HepG2 (cell line): ENCODE measurements at regions not wholly inside any gene's neighbourhood (a gene's known extent, or its start where the extent isn't known, plus 50 kb on each side); places are given as distances from the start of the nearest gene placed in this dataset.
A peak's percentile ranks its signal among the peaks of the same experiment; 100 is the strongest.
"Not testable (repeated sequence)": the region's sequence is repeated elsewhere in the genome, so short reads cannot be mapped to it uniquely, and the experiment has no call there.

Experiments used
- ATAC-seq: fragments of 200-7000 bp; cut with Tn5 transposase; 3 replicates; pipeline ENCODE4 v1.9.1; 2020; ENCODE audit warnings: mild to moderate bottlenecking, moderate library complexity
- BruUV-seq: library from RNA; stranded (reverse); fragments of 400-500 nt; replicated peaks from 2 replicates; lab custom pipeline; 2021; lab: Mats Ljungman, UMichigan
- CTCF ChIA-PET: fragments of 300-600 bp; formaldehyde crosslinking; extraction: SDS; loops from one replicate; lab custom pipeline; 2021; ENCODE audit warnings: low total read pairs, inconsistent platforms, low intra/inter-chr PET ratio; lab: Yijun Ruan, JAX
- POLR2A ChIA-PET: fragments of 350-600 bp; sonication (Branson Sonifier 250); formaldehyde crosslinking; loops from one replicate; lab custom pipeline; 2020; ENCODE audit warnings: antibody characterized with exemption, inconsistent platforms; lab: Yijun Ruan, JAX
- DNase-seq: peaks from one replicate; pipeline ENCODE4 v3.0.0-alpha.2; 2015; ENCODE audit warnings: low spot score
- FAIRE-seq: peaks from 3 replicates; lab custom pipeline; 2011; peaks lifted over from hg19 to GRCh38; lab: Jason Lieb, UNC
- H2AFZ ChIP-seq: one replicate; pipeline ENCODE4 v1.6.1; 2011; ENCODE audit warnings: low read length, inconsistent platforms
- H3K27ac ChIP-seq: fragments of 300-600 bp; 3 replicates; pipeline ENCODE4 v1.8.0; 2011; ENCODE audit warnings: mixed run types, mild to moderate bottlenecking, mixed read lengths, low read length, inconsistent platforms; ENCODE audit not compliant: insufficient read depth; ENCODE audit errors: extremely low read length
- H3K27me3 ChIP-seq, 2 experiments: fragments of 200-600 bp in 1 of 2; 2 replicates in 1 of 2; 3 replicates in 1 of 2; pipeline versions ENCODE4 v1.6.0 to v1.8.0; 2011; ENCODE audit warnings: low read length in 2 of 2, mild to moderate bottlenecking in 2 of 2, moderate library complexity in 2 of 2, inconsistent platforms in 1 of 2; ENCODE audit not compliant: insufficient read depth in 2 of 2, control insufficient read depth in 1 of 2
- H3K36me3 ChIP-seq, 2 experiments: fragments of 200-600 bp in 1 of 2; replicated peaks in 1 of 2; 2 replicates in 1 of 2; 3 replicates in 1 of 2; pipeline versions ENCODE4 v1.5.1 to v1.8.0; 2011; ENCODE audit warnings: low read length in 2 of 2, inconsistent platforms in 1 of 2; ENCODE audit not compliant: insufficient read depth in 2 of 2, control insufficient read depth in 1 of 2
- H3K4me1 ChIP-seq: 2 replicates; pipeline ENCODE4 v1.5.1; 2012; ENCODE audit warnings: low read length, inconsistent platforms; ENCODE audit not compliant: insufficient read depth
- H3K4me2 ChIP-seq: 2 replicates; pipeline ENCODE4 v1.6.0; 2011; ENCODE audit warnings: low read depth, low read length, inconsistent platforms
- H3K4me3 ChIP-seq, 3 experiments: fragments of 200-600 bp in 1 of 3; sonication (generic), shearing (Covaris generic) in 1 of 3; replicated peaks in 1 of 3; 2 replicates each; pipeline ENCODE4 v1.5.1; 2011 to 2016; ENCODE audit warnings: low read length in 3 of 3, inconsistent platforms in 2 of 3, low read depth in 2 of 3, mild to moderate bottlenecking in 2 of 3, control low read depth in 1 of 3, mixed read lengths in 1 of 3; ENCODE audit not compliant: insufficient read depth in 1 of 3
- H3K79me2 ChIP-seq: one replicate; pipeline ENCODE4 v1.6.1; 2011; ENCODE audit warnings: low read length, inconsistent platforms; ENCODE audit not compliant: insufficient read depth
- H3K9ac ChIP-seq: 2 replicates; pipeline ENCODE4 v1.6.0; 2011; ENCODE audit warnings: mild to moderate bottlenecking, low read depth, low read length, inconsistent platforms; ENCODE audit not compliant: insufficient read depth
- H3K9me3 ChIP-seq: 2 replicates; pipeline ENCODE4 v1.5.1; 2012; ENCODE audit warnings: mild to moderate bottlenecking, low read length
- H4K20me1 ChIP-seq: 2 replicates; pipeline ENCODE4 v1.6.0; 2011; ENCODE audit warnings: inconsistent platforms, mild to moderate bottlenecking, low read length, moderate library complexity; ENCODE audit not compliant: insufficient read depth
- AGO2 ChIP-seq: fragments of 200-400 bp; formaldehyde crosslinking; optimal IDR thresholded peaks from 2 replicates; pipeline ENCODE3; 2017; ENCODE audit warnings: mild to moderate bottlenecking, low read depth, low read length, moderate library complexity
- ISL2 ChIP-seq: sonication (generic); formaldehyde crosslinking; IDR thresholded peaks from 2 replicates; pipeline ENCODE4 v1.5.0; 2020; ENCODE audit warnings: missing genetic modification reagents
- NFKB2 ChIP-seq: sonication (generic); formaldehyde crosslinking; IDR thresholded peaks from 2 replicates; pipeline ENCODE4 v1.4.0; 2020; ENCODE audit warnings: missing genetic modification reagents, borderline replicate concordance
- NR2C2 ChIP-seq: sonication (generic); formaldehyde crosslinking; IDR thresholded peaks from 2 replicates; pipeline ENCODE4 v1.4.0; 2020; ENCODE audit warnings: missing genetic modification reagents, mild to moderate bottlenecking, moderate library complexity, borderline replicate concordance
- POLR2G ChIP-seq: fragments of 200-400 bp; formaldehyde crosslinking; IDR thresholded peaks from 2 replicates; pipeline ENCODE4 v1.6.1; 2018; ENCODE audit warnings: mild to moderate bottlenecking, low read depth, low read length, moderate library complexity
- RBFOX2 ChIP-seq: fragments of 200-400 bp; formaldehyde crosslinking; IDR thresholded peaks from 2 replicates; pipeline ENCODE4 v1.6.1; 2017; ENCODE audit warnings: low read depth, mild to moderate bottlenecking, low read length
- SALL2 ChIP-seq: sonication (generic); formaldehyde crosslinking; IDR thresholded peaks from 2 replicates; pipeline ENCODE4 v1.8.1; 2023; ENCODE audit warnings: mild to moderate bottlenecking, missing genetic modification reagents, inconsistent platforms
- TAF1 ChIP-seq: sonication (generic); formaldehyde crosslinking; IDR thresholded peaks from 2 replicates; pipeline ENCODE4 v1.4.0; 2020; ENCODE audit warnings: missing genetic modification reagents
- TBX2 ChIP-seq: sonication (generic); formaldehyde crosslinking; IDR thresholded peaks from 2 replicates; pipeline ENCODE4 v1.5.0; 2020; ENCODE audit warnings: missing genetic modification reagents, mild to moderate bottlenecking, borderline replicate concordance
- ZNF274 ChIP-seq: sonication (generic); formaldehyde crosslinking; IDR thresholded peaks from 2 replicates; pipeline ENCODE4 v1.5.1; 2020; ENCODE audit warnings: mild to moderate bottlenecking, missing genetic modification reagents
- ZNF337 ChIP-seq: sonication (generic); formaldehyde crosslinking; IDR thresholded peaks from 2 replicates; pipeline ENCODE4 v1.5.1; 2020; ENCODE audit warnings: missing genetic modification reagents, low read depth, mild to moderate bottlenecking, borderline replicate concordance
- ZNF33B ChIP-seq: sonication (generic); formaldehyde crosslinking; IDR thresholded peaks from 2 replicates; pipeline ENCODE4 v1.5.1; 2020; ENCODE audit warnings: mild to moderate bottlenecking, missing genetic modification reagents
- ZNF547 ChIP-seq: sonication (generic); formaldehyde crosslinking; IDR thresholded peaks from 2 replicates; pipeline ENCODE4 v1.5.1; 2020; ENCODE audit warnings: mild to moderate bottlenecking, missing genetic modification reagents
- WGBS: methylation state at CpG from one replicate; pipeline ENCODE4 v1.1.6; 2017; ENCODE audit warnings: low lambda C conversion rate; 5-methylcytosine and 5-hydroxymethylcytosine counted together
- in situ Hi-C: cut with HindIII; loops from 2 replicates; pipeline ENCODE4 v1.10.0; 2017; ENCODE audit warnings: low pct_unique_long_range_greater_than_20kb; ENCODE audit not compliant: extremely low pct_ligation_motif_present
- intact Hi-C: fragments of 100-400 bp; cut with micrococcal nuclease; formaldehyde crosslinking; loops from one replicate; pipeline ENCODE4 v1.10.0; 2022; ENCODE audit not compliant: unreplicated experiment
- TF ChIP-seq, protein P1 (sequence below): sonication (generic); formaldehyde crosslinking; IDR thresholded peaks from 2 replicates; pipeline ENCODE4 v1.8.1; 2023; ENCODE audit warnings: mild to moderate bottlenecking, inconsistent platforms, moderate library complexity, missing genetic modification reagents, borderline replicate concordance

DNA sequence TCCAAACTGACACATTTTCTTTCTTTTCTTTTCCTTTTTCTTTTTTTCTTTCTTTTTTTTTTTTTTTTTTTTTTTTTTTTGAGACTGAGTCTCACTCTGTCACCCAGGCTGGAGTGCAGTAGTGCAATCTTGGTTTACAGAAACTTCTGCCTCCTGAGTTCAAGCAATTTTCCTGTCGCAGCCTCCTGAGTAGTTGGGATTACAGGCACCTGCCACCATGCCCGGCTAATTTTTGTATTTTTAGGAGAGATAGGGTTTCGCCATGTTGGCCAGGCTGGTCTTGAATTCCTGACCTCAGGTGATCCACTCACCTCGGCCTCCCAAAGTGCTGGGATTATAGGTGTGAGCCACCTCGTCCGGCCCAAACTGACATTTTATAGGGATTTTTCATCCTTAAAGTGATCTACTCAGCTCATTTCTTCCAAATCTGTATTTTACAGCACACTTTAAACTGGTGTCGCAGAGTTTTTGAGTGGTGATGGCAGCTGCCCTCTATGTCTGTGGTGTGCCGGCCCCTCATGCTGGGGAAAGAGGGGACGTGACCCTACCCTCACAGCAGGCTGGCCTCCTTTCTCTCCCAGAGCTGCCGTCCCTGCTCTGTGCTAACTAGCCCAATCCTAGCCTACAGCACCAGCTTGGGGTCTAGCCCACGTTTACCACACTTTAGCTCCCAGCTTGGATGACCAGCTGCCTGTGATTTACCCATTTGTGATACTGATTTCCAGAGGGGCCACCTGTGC lies 211.9 kb upstream of the HAAO start:
- WGBS = 87% methylated on average over 11 of the region's 11 CpGs
- in situ Hi-C loops, H4K20me1 ChIP-seq, H3K79me2 ChIP-seq, BruUV-seq, DNase-seq, H3K36me3 ChIP-seq, H2AFZ ChIP-seq, FAIRE-seq, ATAC-seq, CTCF ChIA-PET, H3K4me3 ChIP-seq, H3K27me3 ChIP-seq, H3K9me3 ChIP-seq: not testable (repeated sequence)
- intact Hi-C loops = loop anchor here (2.0 kb wide), 1 partner anchor 17 kb away; no protein-coding TSS in a partner anchor
- TF ChIP-seq SALL2 (CRISPR knock-in tag) (0 out of 2 replicates have a peak, but pooled peaks have one; percentile 19), POLR2G (0 out of 2 replicates have a peak, but pooled peaks have one; percentile 2), ZNF337 (CRISPR knock-in tag) (peak; percentile 22; the same call in 1 of the 2 replicates), TAF1 (CRISPR knock-in tag) (0 out of 2 replicates have a peak, but pooled peaks have one; percentile 16), RBFOX2 (peak; percentile 39; the same call in 1 of the 2 replicates), NR2C2 (CRISPR knock-in tag) (0 out of 2 replicates have a peak, but pooled peaks have one; percentile 3), AGO2 (peak; percentile 52), ZNF547 (CRISPR knock-in tag) (0 out of 2 replicates have a peak, but pooled peaks have one; percentile 31), NFKB2 (CRISPR knock-in tag) (peak; percentile 41; the same call in 1 of the 2 replicates), ISL2 (CRISPR knock-in tag) (0 out of 2 replicates have a peak, but pooled peaks have one; percentile 21), ZNF33B (CRISPR knock-in tag) (peak; percentile 55; the same call in 1 of the 2 replicates), TBX2 (0 out of 2 replicates have a peak, but pooled peaks have one; percentile 32), ZNF274 (CRISPR knock-in tag) (0 out of 2 replicates have a peak, but pooled peaks have one; percentile 26)
- TF ChIP-seq, protein P1, sequence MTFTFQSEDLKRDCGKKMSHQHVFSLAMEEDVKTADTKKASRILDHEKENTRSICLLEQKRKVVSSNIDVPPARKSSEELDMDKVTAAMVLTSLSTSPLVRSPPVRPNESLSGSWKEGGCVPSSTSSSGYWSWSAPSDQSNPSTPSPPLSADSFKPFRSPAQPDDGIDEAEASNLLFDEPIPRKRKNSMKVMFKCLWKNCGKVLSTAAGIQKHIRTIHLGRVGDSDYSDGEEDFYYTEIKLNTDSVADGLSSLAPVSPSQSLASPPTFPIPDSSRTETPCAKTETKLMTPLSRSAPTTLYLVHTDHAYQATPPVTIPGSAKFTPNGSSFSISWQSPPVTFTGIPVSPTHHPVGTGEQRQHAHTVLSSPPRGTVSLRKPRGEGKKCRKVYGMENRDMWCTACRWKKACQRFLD (CRISPR knock-in tag) = 0 out of 2 replicates have a peak, but pooled peaks have one; percentile 2
- peak overlapping the region; percentile 95 for H3K4me2 ChIP-seq
- H3K4me1 ChIP-seq = peaks cover 85% of the 10 kb centered on the region
- H3K27ac ChIP-seq = peak overlapping the region; percentile 75
- POLR2A ChIA-PET = interaction anchor here (1.1 to 24.4 kb wide), 17 partner anchors 8 to 592 kb away, joined by 3 to 555 read pairs (median 6); partner anchors contain the start of genes THADA and ZFP36L2
- peak overlapping the region; percentile 57 for H3K9ac ChIP-seq
